ENCODE measurements at regions not wholly inside any gene's neighbourhood (a gene's known extent, or its start where the extent isn't known, plus 50 kb on each side); places are given as distances from the start of the nearest gene placed in this dataset.
"Not testable (repeated sequence)": the region's sequence is repeated elsewhere in the genome, so short reads cannot be mapped to it uniquely, and the experiment has no call there.

- DNase-seq: no peak
These were observed 367.9 kb upstream of the SLC39A10 start for GRCh38 chr2:195289081-195289480.

- no peak for DNase-seq
These were observed 377.1 kb upstream of the SLC39A10 start for GRCh38 chr2:195279840-195280427.

GRCh38 chr2:195270466-195271039, 386.5 kb upstream of the SLC39A10 start:
- no peak for DNase-seq

DNA sequence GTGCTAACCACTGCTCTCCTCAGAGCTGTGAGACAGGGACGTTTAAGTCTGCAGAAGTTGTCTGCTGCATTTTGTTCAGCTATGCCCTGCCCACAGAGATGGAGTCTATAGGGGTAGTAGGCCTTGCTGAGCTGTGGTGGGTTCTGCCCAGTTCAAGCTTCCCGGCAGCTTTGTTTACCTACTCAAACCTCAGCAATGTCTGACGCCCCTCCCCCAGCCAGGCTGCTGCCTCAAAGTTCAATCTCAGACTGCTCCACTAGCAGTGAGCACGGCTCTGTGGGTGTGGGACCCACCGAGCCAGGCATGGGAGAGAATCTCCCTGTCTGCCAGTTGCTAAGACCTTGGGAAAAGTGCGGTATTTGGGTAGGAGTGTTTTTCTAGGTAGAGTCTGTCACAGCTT, 387.8 kb upstream of the SLC39A10 start:
- DNase-seq: no peak

DNA sequence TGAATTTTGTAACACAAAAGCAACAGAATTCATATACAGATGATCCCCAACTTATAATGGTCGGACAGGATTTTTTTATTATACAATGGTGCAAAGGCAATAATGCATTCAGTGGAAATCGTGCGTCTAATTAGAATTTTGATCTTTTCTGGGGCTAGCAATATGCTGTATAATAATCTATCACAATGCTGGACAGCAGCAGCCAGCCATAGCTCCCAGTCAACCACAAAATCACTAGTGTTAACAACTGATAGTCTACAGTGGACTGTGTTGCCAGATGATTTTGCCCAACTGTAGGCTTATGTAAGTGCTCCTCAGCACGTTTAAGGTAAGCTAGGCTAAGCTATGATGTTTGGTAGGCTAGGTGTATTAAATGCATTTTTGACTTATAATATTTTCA, 399.0 kb upstream of the SLC39A10 start:
- DNase-seq: no peak

DNA sequence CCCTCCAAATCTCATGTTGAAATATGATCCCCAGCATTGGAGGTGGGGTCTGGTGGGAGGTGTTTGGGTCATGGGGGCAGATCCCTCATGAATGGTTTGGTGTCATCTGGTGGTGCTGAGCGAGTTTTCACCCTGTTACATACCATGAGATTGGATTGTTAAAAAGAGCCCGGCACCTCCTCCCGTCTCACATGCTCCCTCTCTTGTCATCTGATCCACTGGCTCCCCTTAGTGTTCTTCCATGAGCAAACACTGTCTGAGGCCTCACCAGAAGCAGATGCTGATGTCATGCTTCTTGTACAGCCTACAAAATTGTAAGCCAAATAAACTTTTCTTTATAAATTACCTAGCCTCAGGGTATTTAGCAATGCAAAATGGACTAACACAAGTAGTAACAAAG, 405.0 kb upstream of the SLC39A10 start:
- DNase-seq: no peak

DNA sequence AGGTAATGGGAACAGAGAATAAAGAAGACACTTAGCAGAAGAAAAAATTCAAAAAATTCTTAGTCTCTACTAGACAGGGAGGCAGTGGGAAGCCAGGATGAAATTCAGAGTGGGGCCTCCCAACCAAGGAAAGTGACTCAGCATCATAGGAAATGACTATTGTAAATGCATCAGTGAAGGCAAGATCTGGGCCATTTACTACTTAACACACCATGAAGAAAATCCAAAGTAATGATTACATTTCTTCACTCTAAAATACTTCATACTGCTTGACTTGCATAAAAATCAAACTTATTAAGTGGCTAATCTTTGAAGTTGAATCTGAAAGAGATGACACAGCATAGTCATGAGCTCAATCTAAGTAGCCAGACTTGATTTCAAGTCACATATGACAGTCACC, 405.8 kb upstream of the SLC39A10 start:
- DNase-seq: no peak

- no peak for DNase-seq
These were observed 418.2 kb upstream of the SLC39A10 start for GRCh38 chr2:195238826-195239225.

- DNase-seq: no peak
These were observed 418.6 kb upstream of the SLC39A10 start for GRCh38 chr2:195238379-195238778.

DNA sequence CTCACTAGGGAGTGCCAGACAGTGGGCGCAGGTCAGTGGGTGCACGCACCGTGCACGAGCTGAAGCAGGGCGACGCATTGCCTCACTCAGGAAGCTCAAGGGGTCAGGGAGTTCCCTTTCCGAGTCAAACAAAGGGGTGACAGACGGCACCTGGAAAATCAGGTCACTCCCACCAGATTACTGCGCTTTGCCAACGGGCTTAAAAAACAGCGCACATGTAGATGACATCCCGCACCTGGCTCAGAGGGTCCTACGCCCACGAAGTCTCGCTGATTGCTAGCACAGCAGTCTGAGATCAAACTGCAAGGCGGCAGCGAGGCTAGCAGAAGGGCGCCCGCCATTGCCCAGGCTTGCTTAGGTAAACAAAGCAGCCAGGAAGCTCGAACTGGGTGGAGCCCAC, 428.5 kb upstream of the SLC39A10 start:
- not testable (repeated sequence) for DNase-seq

DNA sequence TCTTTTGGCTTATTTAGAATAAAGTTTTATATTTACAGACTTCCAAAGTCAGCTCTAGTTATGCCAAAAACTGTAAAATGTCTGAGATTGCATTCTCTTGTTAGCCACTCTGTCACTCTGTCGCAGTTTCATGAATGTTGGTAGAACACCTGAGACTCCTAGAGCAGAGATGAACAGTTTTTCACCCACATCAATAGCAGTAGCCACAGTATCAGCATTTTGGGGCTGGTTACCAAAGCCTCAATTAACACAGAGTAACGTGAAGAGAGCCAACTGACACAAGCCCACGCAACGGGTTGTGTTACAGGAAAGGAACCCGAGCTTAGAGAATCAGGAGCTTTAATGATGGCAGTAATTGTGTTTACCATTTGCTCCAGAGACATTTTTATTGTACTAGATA, 443.0 kb upstream of the SLC39A10 start:
- no peak for DNase-seq

DNA sequence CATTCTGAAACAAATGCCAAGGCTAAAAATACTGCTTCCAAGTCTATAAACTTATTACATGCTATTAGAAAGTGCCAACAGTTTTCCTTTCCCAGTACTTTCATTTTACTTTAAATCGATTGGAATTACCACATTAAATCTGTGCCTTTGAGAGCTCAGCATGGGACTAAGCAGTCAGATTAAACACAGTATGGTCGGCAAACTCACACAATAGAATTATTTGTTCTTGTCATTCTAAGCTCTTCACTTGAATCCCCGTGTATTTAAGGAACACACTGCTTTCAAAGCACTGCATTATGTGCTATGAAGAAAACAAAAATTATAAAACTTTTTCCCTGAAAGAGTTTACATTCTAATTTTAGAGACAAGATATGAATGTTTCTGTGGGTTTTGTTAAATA, 444.4 kb upstream of the SLC39A10 start:
- DNase-seq: no peak

GRCh38 chr2:195202163-195202845, 454.7 kb upstream of the SLC39A10 start:
- DNase-seq: no peak

GRCh38 chr2:195199864-195200263, 457.2 kb upstream of the SLC39A10 start:
- DNase-seq: no peak

DNA sequence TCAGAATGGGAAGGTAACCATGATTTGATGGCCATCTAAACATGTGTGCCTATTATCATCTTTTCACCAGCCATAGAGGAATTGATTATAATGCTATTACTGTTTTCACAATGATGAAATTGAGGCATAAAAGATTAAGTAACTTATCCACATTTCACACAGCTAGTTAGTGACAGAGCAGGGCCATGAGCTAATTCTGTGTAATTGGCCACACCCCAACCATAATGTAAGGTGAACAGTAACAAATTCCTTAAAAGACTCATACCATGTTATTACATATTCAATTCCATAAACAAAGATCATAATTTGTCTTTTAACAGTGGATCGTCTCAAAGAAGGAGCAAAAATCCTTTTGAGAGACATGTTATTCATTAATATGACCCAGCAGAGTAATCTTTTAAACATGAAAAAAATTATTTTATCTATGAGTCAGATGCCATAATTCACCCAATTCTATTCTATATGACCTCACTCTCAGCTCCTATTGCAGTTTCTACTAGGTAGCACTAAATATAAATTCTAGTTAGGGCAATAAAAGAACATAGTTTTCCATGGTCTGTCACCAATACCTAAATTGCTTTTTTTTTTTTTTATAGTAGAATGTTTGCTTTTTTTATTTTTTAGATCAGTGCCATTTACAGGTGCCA, 475.8 kb upstream of the SLC39A10 start:
- DNase-seq: no peak

DNA sequence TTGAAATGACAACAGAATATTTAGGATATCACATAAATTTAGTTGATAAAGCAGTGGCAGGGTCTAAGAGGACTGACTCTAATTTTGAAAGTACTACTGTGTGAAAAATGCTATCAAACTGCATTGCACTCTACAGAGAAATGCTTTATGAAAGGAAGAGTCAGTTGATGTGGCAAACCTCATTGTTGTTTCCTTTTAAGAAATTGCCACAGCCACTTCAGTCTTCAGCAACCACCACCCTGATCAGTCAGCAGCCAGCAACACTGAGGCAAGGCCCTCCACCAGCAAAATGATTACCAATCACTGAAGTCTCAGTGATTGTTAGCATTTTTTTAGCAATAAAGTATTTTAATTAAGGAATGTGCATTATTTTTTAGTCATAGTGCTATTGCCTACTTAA, 488.7 kb upstream of the SLC39A10 start:
- no peak for DNase-seq

- DNase-seq: no peak
These were observed 492.1 kb upstream of the SLC39A10 start for GRCh38 chr2:195164930-195165329.

DNA sequence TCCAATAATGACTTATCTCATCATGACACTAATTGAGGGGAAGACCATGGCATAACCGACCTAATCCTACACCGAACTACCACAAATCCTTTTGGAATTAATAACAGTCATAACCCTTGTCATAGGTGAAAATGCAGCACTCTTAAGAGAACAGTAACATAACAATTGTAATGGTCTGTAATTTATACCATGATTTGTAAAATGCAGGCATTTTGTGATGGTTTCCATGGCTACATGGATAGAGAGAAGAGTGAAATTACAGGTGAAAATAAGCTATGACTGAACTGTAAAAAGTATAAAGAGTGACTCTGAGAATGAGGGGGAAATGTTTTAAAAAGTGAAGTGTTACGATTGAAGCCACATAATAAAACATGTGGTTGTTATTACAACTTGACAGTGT, 494.1 kb upstream of the SLC39A10 start:
- no peak for DNase-seq

DNA sequence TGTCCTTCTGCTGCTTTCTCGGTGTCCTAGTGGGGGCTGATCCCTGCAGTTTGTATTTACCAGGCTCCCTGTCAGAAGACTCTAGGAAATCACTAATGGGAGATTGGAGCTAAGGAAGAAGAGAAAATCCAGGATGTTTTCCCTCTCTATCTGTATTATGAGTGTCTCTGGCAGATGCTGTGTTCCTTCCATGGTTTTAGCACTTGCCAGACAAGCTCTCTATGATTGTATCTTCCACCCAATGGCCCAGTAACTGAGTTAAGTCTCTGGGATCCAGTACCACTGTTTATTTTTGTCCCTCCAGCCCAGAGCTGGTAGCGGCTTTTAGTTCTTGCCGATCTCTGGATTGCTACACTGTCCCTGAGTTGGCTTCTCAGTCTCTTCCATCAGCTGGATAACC, 494.8 kb upstream of the SLC39A10 start:
- no peak for DNase-seq

GRCh38 chr2:195160963-195161362, 496.1 kb upstream of the SLC39A10 start:
- DNase-seq: no peak

GRCh38 chr2:195151711-195152110, 505.3 kb upstream of the SLC39A10 start:
- DNase-seq: no peak

DNA sequence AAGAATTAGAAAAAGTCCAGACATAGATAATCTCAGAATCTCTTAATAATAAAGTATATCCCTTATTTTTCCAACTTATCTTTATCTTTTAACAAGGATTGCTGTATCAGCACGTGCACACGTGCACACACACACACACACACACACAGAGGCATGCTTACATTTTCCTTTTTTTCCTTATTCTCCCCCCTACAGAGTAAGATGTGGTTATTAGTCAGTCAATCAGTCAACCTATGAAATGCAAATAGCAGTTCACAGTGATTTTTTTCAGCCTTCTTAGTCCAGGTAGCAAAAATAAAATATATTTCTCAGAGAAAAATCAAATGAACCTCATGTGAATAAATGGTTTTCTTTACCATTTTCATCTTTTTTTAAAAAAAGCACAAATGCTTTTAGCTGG, 506.2 kb upstream of the SLC39A10 start:
- no peak for DNase-seq

DNA sequence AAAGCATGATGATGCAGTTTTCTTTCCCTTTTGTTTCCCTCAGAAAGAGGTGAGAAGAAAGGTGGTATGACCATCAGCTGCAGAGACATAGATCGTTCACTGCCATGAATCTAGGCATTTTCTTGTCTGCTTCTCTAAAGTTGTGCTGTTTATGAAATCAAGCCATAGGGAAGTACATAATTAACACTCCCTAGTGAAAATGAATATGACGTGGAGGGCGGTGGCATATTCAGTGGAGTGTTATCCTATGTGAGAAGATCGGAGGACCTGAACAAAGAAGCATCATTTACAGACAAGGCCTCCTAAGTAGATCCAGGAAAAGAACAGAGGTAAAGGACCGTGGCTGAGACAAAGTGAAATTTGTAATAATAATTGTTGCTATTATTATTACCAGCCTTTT, 509.0 kb upstream of the SLC39A10 start:
- DNase-seq: no peak
